ENCODE measurements at regions not wholly inside any gene's neighbourhood (a gene's known extent, or its start where the extent isn't known, plus 50 kb on each side); places are given as distances from the start of the nearest gene placed in this dataset.

DNA sequence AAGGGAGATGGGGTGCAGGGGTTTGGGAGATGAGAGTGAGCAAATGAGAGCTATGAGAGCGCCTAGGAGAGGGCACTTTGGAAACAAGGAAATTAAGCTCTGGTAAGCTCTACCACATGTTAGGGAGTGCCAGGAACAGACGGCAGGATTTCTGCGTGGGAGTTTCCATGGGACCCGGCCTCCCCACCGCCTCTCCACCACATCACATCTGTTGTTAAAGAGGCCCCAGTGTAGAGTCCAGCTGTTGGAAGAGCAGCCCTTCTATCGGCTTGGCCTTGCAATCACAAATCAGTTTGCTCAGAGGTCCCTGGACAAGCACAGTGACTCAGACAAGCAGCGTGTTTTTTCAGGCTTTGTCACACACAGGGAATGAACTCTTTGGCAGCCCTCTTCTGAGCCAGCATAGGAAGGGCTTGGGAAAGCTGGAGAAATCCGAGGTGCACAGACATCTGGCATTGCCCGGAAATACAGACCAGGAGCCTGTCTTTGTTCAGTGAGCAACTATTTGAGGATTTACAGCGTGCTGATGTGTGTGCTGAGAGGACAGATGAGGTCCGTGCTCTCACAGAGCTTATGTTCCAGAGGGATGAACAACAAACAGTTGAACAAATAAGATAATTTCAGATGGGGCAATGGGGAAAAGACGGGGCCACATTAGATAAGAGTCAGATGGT lies 370.6 kb upstream of the PROK2 start:
- no peak for DNase-seq (ENCODE audit: low read depth)

DNA sequence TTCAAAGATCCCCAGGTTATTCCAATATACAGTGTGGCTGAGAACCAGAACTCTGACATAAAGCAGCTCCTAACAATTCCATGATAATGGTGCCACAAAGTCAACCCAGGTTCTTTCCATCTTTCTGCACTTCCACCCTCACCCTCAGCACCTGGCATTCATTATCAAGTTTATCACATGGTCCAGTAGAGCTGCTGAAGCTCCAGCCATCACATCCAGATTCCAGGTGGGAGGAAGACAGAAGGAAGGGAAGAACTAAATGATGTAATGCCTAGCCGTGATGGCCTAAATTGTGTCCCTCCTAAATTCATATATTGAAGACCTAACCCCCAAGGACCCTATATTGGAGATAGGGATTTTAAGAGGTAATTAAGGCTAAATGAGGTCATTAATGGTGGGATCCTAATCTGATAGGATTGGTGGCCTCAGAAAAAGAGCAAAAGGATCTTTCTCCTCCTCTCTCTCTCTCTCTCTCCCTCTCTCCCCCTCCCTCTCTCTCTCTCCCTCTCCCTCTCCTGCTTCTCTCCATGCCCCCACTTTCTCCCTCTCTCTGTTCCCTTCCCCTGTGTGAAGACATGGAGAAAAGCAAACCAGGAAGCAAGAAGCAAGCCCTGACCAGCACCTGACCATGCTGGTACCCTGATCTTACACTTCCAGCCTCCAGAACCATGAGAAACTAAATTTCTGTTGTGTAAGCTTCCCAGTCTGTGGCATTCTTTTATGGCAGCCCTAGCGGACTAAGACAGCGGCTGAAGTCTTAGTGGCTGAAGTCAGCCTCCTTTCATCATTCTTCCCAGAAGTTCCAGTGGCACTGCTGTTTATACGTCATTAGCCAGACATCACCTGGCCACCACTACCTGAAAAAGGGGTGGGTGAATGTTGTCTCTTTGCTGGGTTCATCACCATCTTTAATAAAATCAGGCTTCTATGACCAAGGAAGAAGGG lies 369.7 kb upstream of the PROK2 start:
- no peak for DNase-seq (ENCODE audit: low read depth)

DNA sequence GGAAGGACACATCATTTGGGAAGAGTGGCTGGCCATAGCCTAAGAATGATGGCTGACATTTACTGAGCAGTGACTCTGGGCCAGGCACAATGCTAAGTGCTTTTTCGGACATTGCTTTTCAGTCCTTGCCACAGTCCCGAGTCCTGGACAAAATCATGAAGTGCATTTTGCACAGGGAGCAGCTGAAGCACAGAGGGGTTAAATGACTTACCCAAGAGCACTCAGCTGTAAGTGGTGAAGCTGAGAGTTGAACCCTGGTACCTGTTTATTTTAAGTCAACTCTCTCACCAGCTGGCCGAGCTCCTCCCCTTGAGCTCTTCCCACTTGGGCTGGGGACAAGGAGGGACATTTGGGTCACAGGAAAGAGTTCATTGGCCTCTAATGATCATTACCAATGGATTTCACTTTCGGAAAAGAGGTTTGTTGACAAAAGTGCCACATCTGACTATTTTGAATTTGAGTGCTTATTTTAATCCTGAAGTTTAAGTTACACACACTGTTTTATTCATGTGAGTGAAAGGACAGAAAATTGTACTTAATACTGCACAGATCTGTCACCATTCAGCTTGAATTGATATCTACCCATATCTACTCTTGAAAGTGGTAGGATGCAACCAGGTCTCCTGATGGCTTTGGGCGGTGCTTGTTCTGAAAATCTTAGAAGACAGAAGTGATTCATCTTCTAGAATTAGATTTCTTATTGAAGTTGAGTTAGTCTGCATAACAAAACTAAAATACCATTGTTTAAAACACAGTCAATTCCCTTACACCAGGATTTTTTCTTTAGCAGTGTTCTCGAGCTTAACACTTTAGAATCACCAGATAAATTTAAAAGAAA lies 368.7 kb upstream of the PROK2 start:
- DNase-seq (ENCODE audit: low read depth): no peak

DNA sequence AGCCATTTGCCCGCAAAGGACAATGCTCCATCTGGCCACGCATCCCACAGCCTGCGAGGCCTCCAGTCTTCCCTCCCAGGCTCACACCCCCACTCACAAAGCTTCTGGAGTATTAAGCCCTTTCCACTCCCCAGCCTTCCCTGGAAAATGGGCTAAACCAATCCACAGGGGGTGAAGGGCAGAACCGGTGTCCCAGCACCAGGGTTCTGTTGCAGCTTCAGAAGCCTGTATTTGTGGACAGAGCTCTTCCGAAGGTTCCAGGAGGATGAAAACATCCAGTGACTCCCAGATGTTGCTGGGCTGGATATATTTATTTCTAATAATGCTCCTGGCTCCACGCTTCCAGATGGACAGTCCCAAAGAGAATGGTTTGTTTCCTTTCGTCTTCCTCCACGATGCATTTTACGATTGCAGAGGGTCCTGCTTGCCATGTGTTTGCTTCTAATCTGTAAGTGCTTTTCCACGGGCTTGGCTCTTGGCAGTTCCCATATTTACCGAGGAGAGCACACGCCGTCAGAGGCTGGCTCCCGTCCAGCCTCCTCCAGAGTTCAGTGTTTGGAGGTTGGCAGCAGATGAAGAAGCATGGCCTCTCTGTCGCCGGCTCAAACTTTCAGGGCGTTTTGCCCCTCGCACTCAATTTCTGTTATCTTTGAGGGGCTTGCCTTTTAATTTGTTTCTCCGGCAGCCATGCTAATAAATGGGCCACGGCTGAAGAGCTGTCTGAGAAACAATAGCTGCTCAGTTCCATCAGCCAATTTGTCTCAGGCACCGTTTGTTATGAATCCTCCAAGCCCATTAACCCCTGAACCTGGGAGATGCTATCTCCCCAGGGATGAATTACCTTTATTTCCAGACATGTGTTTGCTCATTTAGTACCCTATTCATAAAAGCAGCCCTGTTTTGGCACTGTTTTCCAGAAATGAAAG lies 367.9 kb upstream of the PROK2 start:
- no peak for DNase-seq (ENCODE audit: low read depth)

DNA sequence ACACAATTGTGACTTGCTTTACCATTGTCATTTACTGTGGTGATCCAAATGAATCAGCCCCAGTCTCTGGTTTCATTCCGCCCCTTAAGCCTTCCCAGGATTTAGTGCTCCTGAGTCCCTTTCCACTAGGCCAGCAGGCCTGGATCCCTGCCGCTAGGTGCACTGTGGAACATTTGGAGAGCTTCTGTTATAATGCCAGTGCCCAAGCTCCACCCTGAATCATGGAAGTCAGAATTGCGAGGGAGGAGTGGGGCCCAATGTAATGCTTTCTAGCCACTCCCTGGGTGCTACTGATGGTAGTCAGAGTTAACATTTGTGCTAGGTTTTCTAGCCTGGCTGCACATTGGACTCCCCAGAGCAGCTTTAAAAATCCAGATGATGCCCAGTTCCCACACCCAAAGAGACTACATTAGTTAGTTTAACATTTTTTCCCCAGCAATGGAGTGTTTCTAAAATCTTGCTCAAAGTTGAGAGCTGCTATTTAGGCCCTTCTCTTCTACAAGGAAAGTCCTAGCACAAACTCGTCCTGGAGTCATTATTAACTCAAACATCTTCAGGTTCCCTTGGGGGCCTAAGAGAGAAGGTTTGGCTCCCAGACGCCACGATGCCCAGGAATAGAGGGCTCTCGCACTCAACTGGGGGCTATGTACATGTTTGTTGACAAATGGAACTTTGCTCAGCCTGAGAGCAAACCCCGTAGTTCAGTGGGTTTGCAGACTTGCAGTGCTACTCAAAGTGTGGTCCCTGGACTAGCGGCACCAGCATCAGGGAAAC lies 366.7 kb upstream of the PROK2 start:
- DNase-seq (ENCODE audit: low read depth): no peak

DNA sequence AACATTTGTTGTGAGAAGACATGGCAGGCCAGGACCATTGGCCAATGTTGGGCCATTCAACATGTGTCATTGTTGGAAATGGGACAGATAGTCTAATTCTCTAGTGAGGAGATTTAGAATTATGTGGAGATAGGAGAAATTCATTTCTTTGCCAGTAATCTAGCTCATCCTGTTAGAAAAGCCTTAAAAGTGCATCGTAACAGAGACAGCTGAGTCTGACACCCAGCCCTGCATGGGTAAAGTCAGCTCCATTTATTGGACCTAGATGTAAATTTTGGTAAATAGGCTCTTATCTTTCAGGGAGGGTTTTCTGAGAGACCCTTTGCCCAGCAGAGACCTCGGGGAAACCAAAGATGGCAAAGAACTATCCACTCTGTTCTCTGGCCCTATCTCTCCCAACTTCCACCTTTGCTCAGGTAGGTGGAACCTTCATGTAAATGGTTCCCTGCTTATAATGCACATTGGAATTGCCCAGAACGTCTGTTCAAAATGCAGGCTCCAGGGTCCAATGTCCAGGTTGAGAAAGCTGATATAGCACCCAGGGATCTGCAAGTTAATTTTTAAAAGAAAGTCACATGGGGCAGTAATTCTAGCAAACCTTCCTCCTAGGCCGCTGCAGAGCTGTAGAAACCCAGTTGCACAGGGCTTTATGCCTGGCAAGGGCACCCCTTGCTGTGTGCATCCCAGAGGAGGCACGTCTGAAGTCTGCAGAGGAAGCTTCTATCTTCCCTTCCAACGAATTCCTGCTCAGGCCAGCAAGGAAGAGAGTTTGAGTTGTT lies 365.9 kb upstream of the PROK2 start:
- DNase-seq (ENCODE audit: low read depth): no peak

DNA sequence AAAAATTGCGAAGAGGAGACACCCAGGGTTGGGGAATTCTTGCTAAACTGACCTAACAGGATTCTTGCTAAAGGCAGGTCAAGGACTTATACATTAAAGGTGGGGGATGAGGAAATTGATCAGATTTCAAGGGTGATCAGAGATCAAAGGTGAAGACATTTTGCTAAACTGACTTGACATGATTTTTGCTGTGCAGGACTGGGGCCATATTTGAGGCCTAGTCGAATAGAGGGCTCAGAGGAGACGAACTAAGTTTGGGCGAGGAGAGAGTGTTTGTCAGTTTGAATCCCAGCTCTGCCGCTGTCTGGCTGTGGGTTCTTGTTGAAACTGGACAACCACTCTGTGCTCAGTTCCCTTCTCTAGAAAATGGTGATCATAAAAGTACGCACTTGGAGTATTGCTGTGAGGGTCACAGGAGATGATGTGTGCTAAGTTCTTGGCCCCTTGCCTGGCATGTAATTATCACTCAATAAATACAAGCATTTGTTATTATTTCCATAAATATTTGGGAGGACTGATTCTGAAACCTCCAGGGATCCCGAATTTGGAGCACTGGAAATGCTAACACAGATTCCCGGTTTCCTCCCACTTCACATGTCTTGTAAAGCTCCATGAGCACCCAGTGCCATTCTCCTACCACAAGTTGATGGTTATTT lies 364.8 kb upstream of the PROK2 start:
- no peak for DNase-seq (ENCODE audit: low read depth)

DNA sequence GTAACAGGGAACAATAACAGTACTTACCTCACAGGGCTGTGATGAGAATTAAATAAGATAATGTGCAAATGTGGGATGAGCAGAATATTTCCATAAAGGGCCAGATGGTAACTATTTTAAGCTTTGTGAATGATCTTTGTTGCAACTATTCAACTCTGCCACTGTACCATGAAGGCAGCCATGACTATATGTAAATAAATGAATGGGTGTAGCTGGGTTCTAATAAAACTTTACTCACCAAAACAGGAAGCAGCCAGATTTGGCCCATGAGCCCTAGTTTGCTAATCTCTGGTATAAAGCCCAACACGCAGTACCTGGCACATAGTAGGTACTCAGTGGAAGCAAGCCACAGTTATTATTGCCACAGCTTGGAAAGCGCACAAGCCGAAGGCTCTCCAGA lies 362.7 kb upstream of the PROK2 start:
- no peak for DNase-seq (ENCODE audit: low read depth)

DNA sequence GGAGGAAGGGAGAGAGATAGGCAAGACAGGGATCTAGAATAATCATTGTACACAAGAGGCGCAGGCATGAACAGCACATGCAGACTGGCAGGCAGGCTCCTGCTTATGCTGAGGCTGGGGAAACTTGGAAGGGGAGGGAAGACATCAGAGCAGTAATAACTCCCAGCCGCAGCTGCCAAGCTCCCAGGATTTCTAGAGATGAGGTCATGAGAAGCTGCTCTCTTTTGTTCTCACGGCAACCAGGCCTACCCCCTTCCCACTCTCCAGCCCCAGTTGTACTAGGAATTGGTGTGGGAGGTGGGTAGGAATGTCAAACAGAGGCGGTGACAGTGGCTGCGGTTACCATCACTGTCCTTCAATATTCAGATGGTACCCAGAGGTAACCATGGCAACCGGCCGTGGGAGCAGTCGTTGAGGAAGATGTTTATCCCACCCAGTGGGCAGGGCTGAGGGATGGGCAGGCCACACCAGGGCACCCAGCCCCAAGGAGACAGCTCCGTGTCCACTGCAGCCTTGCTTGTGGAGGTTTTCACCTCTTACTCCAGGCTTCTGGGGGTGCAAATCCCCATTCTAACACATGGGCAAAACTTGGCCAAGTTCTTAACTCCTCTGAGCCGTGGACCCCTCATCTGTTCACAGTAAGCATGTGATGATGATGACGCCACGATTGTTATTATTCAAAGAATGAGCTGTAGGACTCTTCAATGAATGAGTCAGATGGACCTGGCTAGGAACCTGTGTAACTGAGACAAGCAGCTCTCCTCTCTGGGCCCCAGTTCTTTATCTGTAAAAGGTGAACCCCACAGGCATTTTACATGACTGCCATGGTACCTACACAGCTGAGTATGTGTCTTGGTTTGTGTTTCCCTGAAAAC lies 360.8 kb upstream of the PROK2 start:
- DNase-seq (ENCODE audit: low read depth): no peak

DNA sequence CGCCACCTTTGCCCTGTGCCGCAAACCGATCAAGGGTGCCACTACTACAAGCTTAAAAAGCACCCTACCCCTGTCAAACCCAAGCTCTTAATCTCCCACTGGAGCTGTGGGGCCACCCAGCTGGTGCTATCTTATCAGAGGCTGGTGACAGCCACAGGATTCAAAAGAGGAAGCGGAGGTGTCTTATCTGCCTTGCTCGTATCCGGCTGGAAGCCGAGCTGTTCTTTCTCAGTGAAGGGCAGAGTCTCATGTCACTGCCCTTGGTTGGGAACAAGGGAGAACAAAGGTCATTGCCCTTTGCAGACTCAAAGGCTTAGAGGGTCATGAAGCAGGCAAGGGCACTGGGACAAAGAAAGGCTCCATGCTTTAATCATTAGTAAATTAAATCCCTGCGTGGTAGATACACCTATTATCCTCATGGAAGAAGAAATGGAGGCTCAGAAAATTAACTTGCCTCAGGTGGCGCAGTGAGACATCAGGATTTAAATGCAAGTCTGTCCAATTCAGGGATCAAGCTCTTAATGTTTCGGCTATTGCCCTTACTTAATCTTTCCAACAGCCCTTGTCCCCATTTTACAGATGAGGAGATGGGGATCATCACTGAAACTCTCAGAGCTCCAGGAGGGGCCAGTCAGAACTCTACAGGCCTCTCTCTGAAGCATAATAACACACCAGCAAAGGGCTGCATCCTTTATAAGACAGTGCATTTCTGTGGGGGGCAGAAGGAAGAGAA lies 360.0 kb upstream of the PROK2 start:
- DNase-seq (ENCODE audit: low read depth): no peak

DNA sequence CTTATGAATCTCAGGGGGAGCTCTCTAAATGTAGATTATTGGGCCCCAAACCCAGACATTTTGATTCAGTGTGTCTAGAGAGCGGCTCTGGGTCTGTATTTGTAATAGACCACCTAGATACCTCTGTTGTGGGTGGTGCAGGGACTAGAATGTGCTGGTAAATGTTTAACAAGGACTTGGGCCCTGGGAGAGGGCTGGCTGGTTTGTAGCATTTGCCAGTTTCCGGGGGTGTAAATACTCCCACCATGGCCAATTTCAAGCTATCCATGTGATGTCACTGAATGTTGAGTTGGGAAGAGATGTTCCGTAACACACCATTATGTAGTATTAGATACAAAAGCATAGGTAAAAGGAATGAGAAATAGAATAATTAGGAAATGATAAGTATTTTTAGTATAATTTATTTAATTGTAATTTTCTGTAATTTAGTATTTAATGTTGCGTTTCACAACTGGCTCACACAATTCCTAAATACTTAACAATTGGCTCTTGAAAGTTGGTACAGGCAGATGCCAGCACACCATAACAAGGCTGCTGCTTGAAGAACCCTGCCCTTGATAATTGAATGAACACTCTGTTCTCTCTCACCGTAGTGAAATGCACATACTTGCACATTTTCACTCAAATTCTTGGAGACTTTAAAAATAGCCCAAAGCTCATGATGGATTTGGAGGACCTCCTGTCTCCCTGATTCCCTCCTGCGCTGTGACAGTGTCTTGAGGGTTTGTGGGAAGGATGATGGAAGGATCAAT lies 359.2 kb upstream of the PROK2 start:
- DNase-seq (ENCODE audit: low read depth): no peak

DNA sequence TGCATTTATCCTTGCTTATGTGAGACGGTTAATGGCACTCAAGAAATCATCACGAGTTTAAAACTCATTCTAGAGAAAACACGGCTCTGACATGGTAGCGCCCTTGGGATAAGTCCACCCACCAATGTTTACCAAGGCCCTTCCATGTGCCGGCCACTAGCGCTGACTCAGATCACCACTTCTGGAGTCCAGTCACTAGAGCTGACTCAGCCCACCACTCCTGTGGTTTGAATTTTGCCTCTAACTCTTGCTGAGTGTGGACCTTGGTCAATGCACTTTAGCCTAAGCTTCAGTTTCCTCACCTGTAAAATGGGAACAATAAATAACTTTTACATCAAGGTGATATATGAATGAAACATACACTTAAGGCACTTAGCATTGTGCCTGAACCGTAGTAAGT lies 358.4 kb upstream of the PROK2 start:
- no peak for DNase-seq (ENCODE audit: low read depth)

DNA sequence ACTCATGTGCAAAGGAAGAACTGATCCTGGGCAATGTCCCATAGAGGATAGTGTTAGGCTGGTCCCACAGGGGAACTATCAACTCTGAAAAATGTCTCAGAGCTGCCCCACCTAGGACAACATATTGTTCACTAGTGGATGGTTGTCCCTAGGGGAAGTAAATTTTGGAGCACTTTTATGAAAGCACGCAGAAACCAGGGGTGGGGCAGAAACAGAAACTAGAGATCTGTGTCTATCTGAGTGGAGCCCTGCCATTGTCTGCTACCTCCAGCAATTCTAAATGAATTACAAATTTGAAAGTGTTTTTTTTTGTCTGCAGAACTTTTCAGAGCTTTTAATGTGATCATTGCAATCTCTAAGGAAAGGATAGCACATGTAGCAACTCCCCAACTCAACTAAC lies 357.1 kb upstream of the PROK2 start:
- no peak for DNase-seq (ENCODE audit: low read depth)

DNA sequence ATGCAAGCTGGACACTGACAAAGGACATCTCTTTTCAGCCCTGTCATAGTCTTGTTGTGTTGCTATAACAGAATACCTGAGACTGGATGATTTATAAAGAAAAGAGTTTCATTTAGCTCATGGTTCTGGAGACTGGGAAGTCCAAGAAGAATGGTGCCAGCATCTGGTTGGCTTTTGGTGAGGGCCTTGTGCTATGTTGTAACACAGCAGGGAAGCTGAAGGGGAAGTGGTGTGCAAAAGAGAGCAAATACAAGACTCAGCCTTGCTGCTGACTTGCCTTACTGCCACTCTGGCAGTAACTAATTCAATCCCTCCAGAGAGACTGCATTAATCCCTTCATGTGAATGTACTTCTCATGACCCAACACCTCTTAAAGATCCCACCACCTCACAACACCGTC lies 356.3 kb upstream of the PROK2 start:
- DNase-seq (ENCODE audit: low read depth): no peak

DNA sequence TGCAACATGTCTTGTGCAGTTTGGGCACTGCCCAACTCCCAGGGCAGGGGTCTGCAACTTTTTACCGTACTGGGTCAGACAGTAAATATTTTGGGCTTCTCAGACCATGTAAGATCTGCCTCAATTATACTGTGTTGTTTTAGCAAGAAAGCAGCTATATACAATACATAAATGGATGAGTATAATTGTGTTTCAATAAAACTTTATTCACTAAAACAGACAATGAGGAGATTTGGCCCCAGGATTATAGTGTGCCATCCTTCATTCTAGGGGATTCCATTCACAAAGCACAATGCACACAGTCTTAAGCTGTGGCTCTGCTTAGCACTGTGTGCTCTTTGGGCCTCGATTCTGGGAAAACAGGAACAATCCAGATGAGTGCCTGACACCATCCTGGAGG lies 354.4 kb upstream of the PROK2 start:
- DNase-seq (ENCODE audit: low read depth): no peak

DNA sequence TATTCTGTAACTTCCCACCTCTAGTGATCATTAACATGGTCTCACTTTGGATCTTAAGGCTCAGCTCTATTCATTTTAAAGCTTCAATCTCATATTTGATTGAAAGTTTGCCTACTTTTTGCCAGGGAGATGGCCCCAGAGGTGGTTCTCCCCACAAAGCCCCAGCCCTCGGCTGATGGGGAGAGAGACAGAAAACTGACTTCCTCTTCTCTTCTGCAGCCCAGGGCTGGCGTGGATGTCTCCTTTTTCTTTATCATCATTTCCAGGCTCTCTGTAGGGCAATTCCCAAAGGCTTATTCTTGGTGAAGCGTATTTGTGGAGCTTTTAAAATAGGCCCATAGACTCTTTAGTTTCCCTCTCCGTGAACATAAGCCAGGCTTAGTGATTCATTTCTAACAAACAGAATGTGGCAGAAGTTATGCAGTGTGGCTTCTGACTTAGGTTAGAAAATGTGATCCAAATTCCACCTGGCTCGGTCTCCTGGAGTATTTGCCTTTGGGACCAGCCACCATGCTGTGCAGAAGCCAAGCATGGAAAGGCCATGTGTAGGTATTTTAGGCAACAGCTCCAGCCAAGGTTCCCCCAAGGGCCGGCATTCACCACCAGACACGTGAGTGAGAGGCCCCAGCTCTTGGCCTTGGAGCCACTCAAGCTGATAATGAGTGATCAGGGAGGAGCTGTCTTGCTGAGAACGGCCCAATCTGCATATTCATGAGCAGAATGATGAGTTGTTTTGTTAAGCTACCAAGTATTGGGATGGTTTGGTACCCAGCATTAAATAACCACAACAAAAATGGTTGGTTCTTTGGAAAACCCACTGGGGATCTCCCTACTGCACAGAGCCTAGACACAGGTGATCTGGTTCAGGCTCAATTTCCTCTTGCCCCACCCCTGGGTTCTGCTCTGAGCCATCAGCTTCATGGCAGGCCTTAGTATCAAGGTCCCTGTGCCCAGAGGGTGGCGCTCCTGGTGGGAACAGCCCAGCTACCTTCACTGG lies 353.2 kb upstream of the PROK2 start:
- no peak for DNase-seq (ENCODE audit: low read depth)
